Activated naive CD8-positive, alpha-beta T cell treated with anti-CD3 and anti-CD28 coated beads, Interleukin-2, amount 10 ng/mL, durations not matched to agents 7 days and 5 days (primary cell): ENCODE measurements at regions not wholly inside any gene's neighbourhood (a gene's known extent, or its start where the extent isn't known, plus 50 kb on each side); places are given as distances from the start of the nearest gene placed in this dataset.

Source experiments
- ATAC-seq: fragments of 150-1000 bp; cut with Tn5 transposase; one replicate; pipeline ENCODE4 v1.10.0; 2021; ENCODE audit warnings: low read depth, moderate library complexity
- POLR2A ChIA-PET: fragments of 350-600 bp; sonication (Branson Sonifier 250); formaldehyde crosslinking; loops from one replicate; lab custom pipeline; 2021; ENCODE audit warnings: antibody characterized with exemption; lab: Charles Lee
- DNase-seq: peaks from one replicate; pipeline ENCODE4 v3.0.0; 2021
- H3K27ac Mint-ChIP-seq: one replicate; pipeline ENCODE4 v1.8.0; 2022; ENCODE audit warnings: mild to moderate bottlenecking, mixed read lengths
- H3K27me3 Mint-ChIP-seq: one replicate; pipeline ENCODE4 v1.8.0; 2022; ENCODE audit warnings: mild to moderate bottlenecking, moderate library complexity, mixed read lengths
- H3K36me3 Mint-ChIP-seq: one replicate; pipeline ENCODE4 v1.8.0; 2021; ENCODE audit warnings: mild to moderate bottlenecking, mixed read lengths
- H3K4me1 Mint-ChIP-seq: one replicate; pipeline ENCODE4 v1.8.0; 2021; ENCODE audit warnings: mixed read lengths
- H3K4me3 Mint-ChIP-seq: one replicate; pipeline ENCODE4 v1.8.0; 2022; ENCODE audit warnings: mild to moderate bottlenecking, moderate library complexity, mixed read lengths
- H3K9me3 Mint-ChIP-seq: one replicate; pipeline ENCODE4 v1.8.0; 2021; ENCODE audit warnings: mixed read lengths

DNA sequence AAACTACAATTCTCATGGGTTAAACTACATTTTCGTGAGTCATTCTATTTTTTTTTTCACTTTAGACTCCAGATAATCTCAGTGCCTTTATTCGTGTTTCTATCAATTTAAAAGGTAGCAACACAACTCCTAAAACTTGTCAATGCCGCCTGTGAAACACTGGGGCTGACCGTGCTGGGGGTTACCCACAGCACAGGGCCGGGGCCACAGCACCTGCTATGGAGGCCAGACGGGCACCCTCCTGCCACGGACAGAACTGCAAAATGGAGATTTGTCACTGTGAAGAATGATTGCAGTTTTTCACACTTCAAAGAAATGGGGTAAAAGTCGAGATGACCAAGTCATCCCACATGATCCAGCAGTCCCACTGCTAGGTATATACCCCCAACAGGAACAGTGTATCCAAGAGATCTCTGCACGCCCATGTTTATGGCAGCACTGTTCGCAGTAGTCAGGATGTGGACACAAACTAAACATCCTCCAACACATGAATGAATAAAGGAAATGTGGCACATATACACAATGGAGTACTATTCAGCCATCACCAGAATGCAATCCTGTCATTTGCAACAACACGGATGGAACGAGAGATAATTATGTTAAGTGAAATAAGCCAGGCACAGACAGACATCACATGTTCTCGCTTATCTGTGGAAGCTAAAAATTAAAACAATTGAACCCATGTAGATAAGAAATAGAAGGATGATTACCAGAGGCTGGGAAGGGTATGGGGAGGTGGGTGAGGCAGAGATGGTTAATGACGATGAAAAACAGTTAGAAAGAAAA, 290.1 kb downstream of the SMOC2 start:
- no peaks in the 10 kb centered on the region for H3K27me3 Mint-ChIP-seq
- ATAC-seq (no peak), DNase-seq (no peak)
- no peak overlapping the region for H3K4me3 Mint-ChIP-seq
- no peaks in the 10 kb centered on the region for H3K9me3 Mint-ChIP-seq
- H3K4me1 Mint-ChIP-seq: no peaks in the 10 kb centered on the region
- H3K27ac Mint-ChIP-seq: no peak overlapping the region
- no peaks in the 10 kb centered on the region for H3K36me3 Mint-ChIP-seq
- POLR2A ChIA-PET: no interaction called here

DNA sequence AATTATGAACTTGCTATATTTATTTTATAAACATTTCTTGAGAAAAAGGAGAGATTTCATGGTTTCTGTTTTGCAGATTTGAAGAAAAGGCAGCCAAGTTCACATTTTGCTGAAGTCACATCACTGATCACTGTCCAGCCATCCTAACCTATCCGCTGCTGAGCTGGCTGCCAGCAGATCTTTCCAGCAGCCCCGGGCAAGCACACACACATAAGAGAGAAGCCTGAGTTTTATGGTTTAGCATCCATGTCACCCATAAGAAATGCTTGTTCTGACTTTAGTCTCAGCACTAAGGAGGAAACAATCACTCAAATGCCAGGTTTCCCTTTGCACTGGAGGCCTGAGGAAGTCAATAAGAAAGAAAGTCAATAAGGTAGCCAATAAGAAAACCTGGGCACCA, 287.1 kb downstream of the SMOC2 start:
- H3K36me3 Mint-ChIP-seq: no peaks in the 10 kb centered on the region
- no peak for DNase-seq
- POLR2A ChIA-PET: no interaction called here

DNA sequence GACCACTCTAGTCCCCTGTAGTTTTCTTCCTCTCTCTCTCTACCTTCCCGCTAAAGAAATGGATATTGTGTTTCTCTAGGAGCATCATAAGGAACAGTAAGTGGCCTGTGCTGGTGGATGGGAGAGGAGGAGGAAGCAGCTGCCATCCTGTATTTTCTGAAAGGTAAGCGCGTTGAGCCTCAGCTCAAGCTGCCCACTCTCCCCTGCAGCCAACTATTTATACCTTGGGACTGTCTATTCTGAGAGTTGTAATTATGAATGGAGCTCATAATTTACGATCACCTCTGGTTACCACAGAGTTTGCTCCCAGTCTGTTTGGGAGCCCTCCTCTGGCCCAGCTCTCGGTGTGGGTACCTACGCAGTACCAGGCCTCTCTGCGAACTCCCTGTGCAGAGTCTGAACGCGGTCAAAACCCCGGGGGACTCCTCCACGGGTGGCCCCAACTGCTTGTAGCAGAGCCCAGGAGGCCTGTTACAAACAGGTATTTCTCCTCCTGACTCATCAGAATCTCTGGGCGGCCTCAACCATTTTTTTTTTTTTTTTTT, 285.4 kb downstream of the SMOC2 start:
- Mint-ChIP-seq H3K9me3 (no peaks in the 10 kb centered on the region), H3K36me3 (no peaks in the 10 kb centered on the region), H3K27me3 (no peaks in the 10 kb centered on the region), H3K27ac (no peak overlapping the region), H3K4me1 (no peaks in the 10 kb centered on the region), H3K4me3 (no peak overlapping the region)
- POLR2A ChIA-PET: no interaction called here
- ATAC-seq (no peak), DNase-seq (no peak)

More for the DNA sequence above, 287.1 kb downstream of the SMOC2 start:
- H3K9me3 Mint-ChIP-seq: no peaks in the 10 kb centered on the region
- no peaks in the 10 kb centered on the region for H3K27me3 Mint-ChIP-seq
- no peak overlapping the region for H3K27ac Mint-ChIP-seq
- H3K4me1 Mint-ChIP-seq: no peaks in the 10 kb centered on the region
- no peak overlapping the region for H3K4me3 Mint-ChIP-seq
- no peak for ATAC-seq

GRCh38 chr6:168725802-168726201, 284.8 kb downstream of the SMOC2 start:
- Mint-ChIP-seq H3K4me3 (no peak overlapping the region), H3K27ac (no peak overlapping the region), H3K27me3 (no peaks in the 10 kb centered on the region), H3K9me3 (no peaks in the 10 kb centered on the region), H3K4me1 (no peaks in the 10 kb centered on the region), H3K36me3 (no peaks in the 10 kb centered on the region)
- POLR2A ChIA-PET: no interaction called here
- ATAC-seq (no peak), DNase-seq (no peak)

- no peaks in the 10 kb centered on the region for H3K27me3 Mint-ChIP-seq
- DNase-seq (no peak), ATAC-seq (no peak)
- H3K4me1 Mint-ChIP-seq: no peaks in the 10 kb centered on the region
- H3K27ac Mint-ChIP-seq: no peak overlapping the region
- no peaks in the 10 kb centered on the region for H3K36me3 Mint-ChIP-seq
- no peaks in the 10 kb centered on the region for H3K9me3 Mint-ChIP-seq
- no peak overlapping the region for H3K4me3 Mint-ChIP-seq
- POLR2A ChIA-PET: no interaction called here
These were observed 283.9 kb downstream of the SMOC2 start for GRCh38 chr6:168724669-168725570.

DNA sequence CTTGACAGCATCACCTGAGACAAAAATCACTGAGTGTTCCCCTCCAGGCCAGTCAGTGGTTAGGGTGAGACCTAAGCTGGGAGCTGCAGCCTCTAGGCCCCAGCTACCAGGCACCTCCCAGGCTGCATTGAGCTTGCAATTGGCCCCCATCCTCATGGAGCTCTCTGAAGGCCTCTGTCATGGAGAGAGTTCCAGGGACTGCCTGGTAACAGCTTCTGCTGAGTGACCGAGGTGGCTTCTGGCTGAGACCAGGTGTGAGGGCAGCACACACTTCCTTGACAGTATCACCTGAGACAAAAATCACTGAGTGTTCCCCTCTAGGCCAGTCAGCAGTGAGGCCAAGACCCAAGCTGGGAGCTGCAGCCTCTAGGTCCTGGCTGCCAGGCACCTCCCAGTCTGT, 283.0 kb downstream of the SMOC2 start:
- H3K9me3 Mint-ChIP-seq: no peaks in the 10 kb centered on the region
- no peaks in the 10 kb centered on the region for H3K36me3 Mint-ChIP-seq
- no peak overlapping the region for H3K27ac Mint-ChIP-seq
- H3K4me1 Mint-ChIP-seq: no peaks in the 10 kb centered on the region
- H3K27me3 Mint-ChIP-seq: no peaks in the 10 kb centered on the region
- POLR2A ChIA-PET: no interaction called here
- DNase-seq: no peak
- H3K4me3 Mint-ChIP-seq: no peak overlapping the region
- no peak for ATAC-seq

- no peaks in the 10 kb centered on the region for H3K9me3 Mint-ChIP-seq
- no peak for ATAC-seq
- no peaks in the 10 kb centered on the region for H3K36me3 Mint-ChIP-seq
- POLR2A ChIA-PET: no interaction called here
- H3K27me3 Mint-ChIP-seq: no peaks in the 10 kb centered on the region
- no peaks in the 10 kb centered on the region for H3K4me1 Mint-ChIP-seq
- no peak overlapping the region for H3K4me3 Mint-ChIP-seq
- no peak for DNase-seq
- H3K27ac Mint-ChIP-seq: no peak overlapping the region
These were observed 281.4 kb downstream of the SMOC2 start for GRCh38 chr6:168722397-168722796.

- Mint-ChIP-seq H3K4me1 (no peaks in the 10 kb centered on the region), H3K27me3 (no peaks in the 10 kb centered on the region), H3K4me3 (no peak overlapping the region), H3K27ac (no peak overlapping the region), H3K9me3 (no peaks in the 10 kb centered on the region), H3K36me3 (no peaks in the 10 kb centered on the region)
- ATAC-seq (no peak), DNase-seq (no peak)
- POLR2A ChIA-PET: no interaction called here
These were observed 280.6 kb downstream of the SMOC2 start for GRCh38 chr6:168721571-168721970.

GRCh38 chr6:168719901-168720300, 278.9 kb downstream of the SMOC2 start:
- Mint-ChIP-seq H3K36me3 (no peaks in the 10 kb centered on the region), H3K27me3 (no peaks in the 10 kb centered on the region), H3K4me3 (no peak overlapping the region), H3K4me1 (no peaks in the 10 kb centered on the region), H3K27ac (no peak overlapping the region), H3K9me3 (no peaks in the 10 kb centered on the region)
- DNase-seq: no peak
- POLR2A ChIA-PET: no interaction called here
- no peak for ATAC-seq

- Mint-ChIP-seq H3K36me3 (no peaks in the 10 kb centered on the region), H3K27me3 (no peaks in the 10 kb centered on the region), H3K27ac (no peak overlapping the region), H3K4me1 (no peaks in the 10 kb centered on the region), H3K4me3 (no peak overlapping the region), H3K9me3 (no peaks in the 10 kb centered on the region)
- DNase-seq (no peak), ATAC-seq (no peak)
- POLR2A ChIA-PET: no interaction called here
These were observed 278.0 kb downstream of the SMOC2 start for GRCh38 chr6:168718821-168719475.
